A549 (cell line): ENCODE measurements at regions not wholly inside any gene's neighbourhood (a gene's known extent, or its start where the extent isn't known, plus 50 kb on each side); places are given as distances from the start of the nearest gene placed in this dataset.

Experiments
- ATAC-seq, 2 experiments: fragments of 200-7000 bp in 1 of 2; fragments of >200 bp in 1 of 2; cut with Nextera tagmentation in 1 of 2; cut with Tn5 transposase in 1 of 2; 3 replicates each; pipeline versions ENCODE4 v1.8.0 to v1.9.1; 2018 to 2020; ENCODE audit warnings: mild to moderate bottlenecking in 1 of 2, moderate library complexity in 1 of 2
- CTCF ChIA-PET: fragments of 300-600 bp; sonication (Branson Sonifier 250); formaldehyde crosslinking; extraction: SDS; loops from one replicate; lab custom pipeline; 2021; ENCODE audit warnings: antibody characterized with exemption, inconsistent platforms; lab: Yijun Ruan, JAX
- POLR2A ChIA-PET: fragments of 350-600 bp; formaldehyde crosslinking; extraction: SDS; loops from one replicate; lab custom pipeline; 2021; ENCODE audit warnings: antibody characterized with exemption, inconsistent platforms; lab: Yijun Ruan, JAX
- DNase-seq, 2 experiments: peaks; one replicate each; pipeline versions ENCODE4 v3.0.0 to v3.0.0-alpha.2; 2011 to 2016; ENCODE audit warnings: low read depth in 1 of 2, low spot score in 1 of 2
- FAIRE-seq: peaks from 2 replicates; lab custom pipeline; 2011; peaks lifted over from hg19 to GRCh38; lab: Jason Lieb, UNC
- H3K27ac ChIP-seq, 2 experiments: fragments of >200 bp; sonication (Bioruptor Twin); formaldehyde crosslinking; 3 replicates each; pipeline ENCODE4 v1.5.1; 2016 to 2017
- H3K4me1 ChIP-seq: fragments of >200 bp; sonication (Bioruptor Twin); formaldehyde crosslinking; 3 replicates; pipeline ENCODE4 v1.6.1; 2016
- H3K4me2 ChIP-seq: fragments of >200 bp; sonication (Bioruptor Twin); formaldehyde crosslinking; 3 replicates; pipeline ENCODE4 v1.6.1; 2016
- H3K4me3 ChIP-seq: fragments of >200 bp; sonication (Bioruptor Twin); formaldehyde crosslinking; 3 replicates; pipeline ENCODE4 v1.5.1; 2016
- H3K9me3 ChIP-seq: fragments of >200 bp; sonication (Bioruptor Twin); formaldehyde crosslinking; 3 replicates; pipeline ENCODE4 v1.6.1; 2016
- ATOH8 ChIP-seq: fragments of 250-450 bp; sonication (Bioruptor Pico); IDR thresholded peaks from 2 replicates; pipeline ENCODE4 v1.5.0; 2020; ENCODE audit warnings: low read depth, mild to moderate bottlenecking, moderate library complexity
- BHLHE40 ChIP-seq: IDR thresholded peaks from 2 replicates; pipeline ENCODE4 v1.6.1; 2012; ENCODE audit warnings: low read depth, low read length, inconsistent platforms
- CHD2 ChIP-seq: fragments of 150-350 bp; IDR thresholded peaks from 2 replicates; pipeline ENCODE4 v1.6.1; 2014; ENCODE audit warnings: low read length; ENCODE audit not compliant: partially characterized antibody
- CHD4 ChIP-seq: fragments of 200-600 bp; sonication (generic); IDR thresholded peaks from 2 replicates; pipeline ENCODE4 v1.6.1; 2016; ENCODE audit warnings: antibody characterized with exemption, mild to moderate bottlenecking, borderline replicate concordance
- ELK1 ChIP-seq: fragments of 150-350 bp; IDR thresholded peaks from 2 replicates; pipeline ENCODE4 v1.6.1; 2014; ENCODE audit warnings: low read depth, mild to moderate bottlenecking, low read length
- EP300 ChIP-seq, 2 experiments: fragments of >200 bp; sonication (Bioruptor Twin); formaldehyde crosslinking; IDR thresholded peaks; 2 replicates in 1 of 2; 3 replicates in 1 of 2; pipeline ENCODE4 v1.6.1; 2016 to 2017
- FOXS1 ChIP-seq: fragments of 250-450 bp; sonication (Bioruptor Pico); IDR thresholded peaks from 2 replicates; pipeline ENCODE4 v1.5.0; 2020; ENCODE audit warnings: mild to moderate bottlenecking, moderate library complexity
- GATA3 ChIP-seq: IDR thresholded peaks from 2 replicates; pipeline ENCODE4 v1.6.1; 2012; ENCODE audit warnings: borderline replicate concordance
- HOXA7 ChIP-seq: fragments of 250-450 bp; sonication (Bioruptor Pico); IDR thresholded peaks from 2 replicates; pipeline ENCODE4 v1.5.0; 2020; ENCODE audit warnings: mild to moderate bottlenecking, moderate library complexity
- HOXB13 ChIP-seq: fragments of 250-450 bp; sonication (Bioruptor Pico); IDR thresholded peaks from 2 replicates; pipeline ENCODE4 v1.5.0; 2020; ENCODE audit warnings: low read depth, mild to moderate bottlenecking, moderate library complexity
- HOXB5 ChIP-seq: fragments of 250-450 bp; sonication (Bioruptor Pico); IDR thresholded peaks from 2 replicates; pipeline ENCODE4 v1.5.0; 2020; ENCODE audit warnings: mild to moderate bottlenecking, moderate library complexity
- KDM1A ChIP-seq: fragments of 200-600 bp; sonication (generic); IDR thresholded peaks from 2 replicates; pipeline ENCODE4 v1.6.1; 2016; ENCODE audit warnings: low read depth, mild to moderate bottlenecking
- MAX ChIP-seq: IDR thresholded peaks from 2 replicates; pipeline ENCODE4 v1.6.1; 2012
- NPAS2 ChIP-seq: fragments of 250-450 bp; sonication (Bioruptor Pico); IDR thresholded peaks from 2 replicates; pipeline ENCODE4 v1.8.0; 2022; ENCODE audit warnings: mild to moderate bottlenecking, moderate library complexity, borderline replicate concordance
- NR3C1 ChIP-seq: fragments of >200 bp; sonication (Bioruptor Twin); formaldehyde crosslinking; IDR thresholded peaks from 3 replicates; pipeline ENCODE4 v1.6.1; 2017
- PHF8 ChIP-seq: fragments of 200-600 bp; sonication (generic); IDR thresholded peaks from 2 replicates; pipeline ENCODE4 v1.6.1; 2016; ENCODE audit warnings: low read depth, mild to moderate bottlenecking, antibody characterized with exemption, moderate library complexity, borderline replicate concordance
- POLR2A ChIP-seq: IDR thresholded peaks from 2 replicates; pipeline ENCODE4 v1.6.1; 2012; ENCODE audit warnings: mild to moderate bottlenecking, low read length
- POLR2AphosphoS2 ChIP-seq: conservative IDR thresholded peaks from 2 replicates; pipeline ENCODE4 v1.6.1; 2012; ENCODE audit warnings: low read length, improper control_type of control experiment, inconsistent platforms
- RARB ChIP-seq: fragments of 250-450 bp; sonication (Bioruptor Pico); IDR thresholded peaks from 2 replicates; pipeline ENCODE4 v1.8.0; 2021; ENCODE audit warnings: mild to moderate bottlenecking, moderate library complexity
- RCOR1 ChIP-seq: fragments of 150-350 bp; IDR thresholded peaks from 2 replicates; pipeline ENCODE4 v1.6.1; 2014; ENCODE audit warnings: antibody characterized with exemption, low read length, low read depth
- REST ChIP-seq: fragments of 200-600 bp; sonication (generic); IDR thresholded peaks from 2 replicates; pipeline ENCODE4 v1.6.1; 2016; ENCODE audit warnings: antibody characterized with exemption, mild to moderate bottlenecking, moderate library complexity
- RNF2 ChIP-seq: fragments of 200-600 bp; sonication (generic); IDR thresholded peaks from 2 replicates; pipeline ENCODE4 v1.6.1; 2016; ENCODE audit warnings: low read depth, mild to moderate bottlenecking, antibody characterized with exemption, moderate library complexity, borderline replicate concordance
- TP53 ChIP-seq: fragments of 250-450 bp; sonication (Bioruptor Pico); IDR thresholded peaks from 2 replicates; pipeline ENCODE4 v1.5.0; 2021; ENCODE audit warnings: mild to moderate bottlenecking, moderate library complexity
- WGBS: methylation state at CpG from one replicate; pipeline ENCODE4 v1.1.6; 2017; ENCODE audit errors: missing lambda C conversion rate; 5-methylcytosine and 5-hydroxymethylcytosine counted together
- TF ChIP-seq, protein P1 (sequence below): fragments of 450-650 bp; IDR thresholded peaks from 2 replicates; pipeline ENCODE4 v1.6.1; 2014; ENCODE audit warnings: antibody characterized with exemption
- TF ChIP-seq, protein P2 (sequence below): fragments of >200 bp; sonication (Bioruptor Twin); formaldehyde crosslinking; IDR thresholded peaks from 3 replicates; pipeline ENCODE4 v1.6.1; 2016

DNA sequence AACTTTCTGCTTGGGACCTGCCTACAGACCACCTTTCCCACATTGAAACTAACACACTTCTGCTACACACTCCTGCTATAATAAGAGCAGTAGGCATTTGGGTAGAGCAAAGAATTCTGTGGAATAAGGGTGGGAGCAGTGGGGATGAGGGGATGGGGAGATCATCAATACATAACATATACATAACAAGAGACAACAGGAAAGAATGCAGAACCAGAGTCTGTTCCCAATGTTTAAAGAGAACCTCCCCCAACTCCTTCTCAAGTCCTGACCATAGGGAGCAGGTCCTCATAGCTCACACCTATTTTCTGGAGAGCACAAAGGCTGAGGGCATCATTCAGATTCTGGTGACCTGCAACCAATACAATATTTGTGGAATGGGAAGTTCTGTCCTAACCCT is 121.6 kb upstream of the BARHL2 start (continued):
- TF ChIP-seq, protein P1, sequence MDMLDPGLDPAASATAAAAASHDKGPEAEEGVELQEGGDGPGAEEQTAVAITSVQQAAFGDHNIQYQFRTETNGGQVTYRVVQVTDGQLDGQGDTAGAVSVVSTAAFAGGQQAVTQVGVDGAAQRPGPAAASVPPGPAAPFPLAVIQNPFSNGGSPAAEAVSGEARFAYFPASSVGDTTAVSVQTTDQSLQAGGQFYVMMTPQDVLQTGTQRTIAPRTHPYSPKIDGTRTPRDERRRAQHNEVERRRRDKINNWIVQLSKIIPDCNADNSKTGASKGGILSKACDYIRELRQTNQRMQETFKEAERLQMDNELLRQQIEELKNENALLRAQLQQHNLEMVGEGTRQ, result no peak

DNA sequence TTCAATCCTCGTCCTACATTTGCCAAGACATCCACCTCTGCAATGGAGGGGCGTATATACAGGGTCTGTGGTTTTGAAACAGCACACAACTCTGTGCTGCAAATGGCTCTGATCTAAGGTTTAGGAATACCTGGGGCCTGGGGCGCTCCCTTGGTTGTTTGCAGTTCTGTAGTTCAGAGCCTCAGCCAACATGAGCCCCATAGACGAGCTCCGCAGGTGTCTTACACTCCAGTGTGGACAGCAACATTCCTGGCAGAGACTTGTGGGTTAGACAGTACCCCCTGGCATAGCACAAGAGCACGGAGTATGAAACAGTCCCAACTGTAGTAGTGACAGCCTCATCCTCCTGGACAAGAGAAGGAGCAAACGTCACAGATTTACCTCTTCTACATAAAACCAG is 120.3 kb upstream of the BARHL2 start:
- TF ChIP-seq POLR2AphosphoS2, result no peak
- TF ChIP-seq PHF8, result no peak
- TF ChIP-seq BHLHE40, result no peak
- TF ChIP-seq MAX, result no peak
- no peak for TF ChIP-seq REST
- TF ChIP-seq HOXA7 (CRISPR knock-in tag), result no peak
- TF ChIP-seq ELK1, result no peak
- DNase-seq (no peak), FAIRE-seq (no peak), ATAC-seq (no peak)
- ChIA-PET POLR2A (no interaction called here), CTCF (no interaction called here)
- Histone ChIP-seq H3K4me2 (no peak overlapping the region), H3K4me1 (no peaks in the 10 kb centered on the region), H3K27ac (no peak overlapping the region), H3K4me3 (no peak overlapping the region), H3K9me3 (no peaks in the 10 kb centered on the region)
- 88% methylated on average over 7 of the region's 7 CpGs for WGBS

DNA sequence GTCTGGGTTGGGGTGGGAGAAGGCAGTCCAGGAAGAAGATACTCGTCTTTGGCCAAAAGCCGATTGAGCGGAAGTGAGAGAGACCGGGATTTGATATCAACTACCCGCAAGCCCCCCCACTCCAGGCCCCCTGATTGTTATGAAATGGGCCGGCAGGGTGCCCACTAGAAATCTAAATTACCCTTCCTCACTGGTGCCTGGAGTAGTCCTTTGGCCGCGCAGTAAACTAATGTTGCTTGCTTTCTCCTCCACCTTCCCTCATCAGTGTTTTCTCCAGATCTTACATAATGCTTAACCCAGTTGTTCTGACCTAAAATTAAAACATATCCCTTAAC is 119.2 kb upstream of the BARHL2 start:
- POLR2A ChIA-PET, result no interaction called here
- CTCF ChIA-PET, result no interaction called here
- Histone ChIP-seq H3K4me3 (no peak overlapping the region), H3K27ac (no peak overlapping the region), H3K9me3 (no peaks in the 10 kb centered on the region), H3K4me1 (no peaks in the 10 kb centered on the region), H3K4me2 (no peak overlapping the region)
- WGBS, result 98% methylated on average over 7 of the region's 8 CpGs
- DNase-seq (no peak), ATAC-seq (no peak), FAIRE-seq (no peak)
- no peak for TF ChIP-seq NR3C1
- no peak for TF ChIP-seq KDM1A
- no peak for TF ChIP-seq EP300 (IDR thresholded peaks at IDR 0.05)
- no peak for TF ChIP-seq GATA3
- no peak for TF ChIP-seq FOXS1 (CRISPR knock-in tag)
- TF ChIP-seq PHF8, result no peak
- no peak for TF ChIP-seq RNF2
- TF ChIP-seq RARB (CRISPR knock-in tag), result no peak
- TF ChIP-seq NPAS2 (CRISPR knock-in tag), result no peak
- TF ChIP-seq TP53 (CRISPR knock-in tag), result no peak
- TF ChIP-seq POLR2A, result no peak
- no peak for TF ChIP-seq CHD2
- no peak for TF ChIP-seq HOXA7 (CRISPR knock-in tag)
- TF ChIP-seq CHD4, result no peak
- TF ChIP-seq, protein P2, sequence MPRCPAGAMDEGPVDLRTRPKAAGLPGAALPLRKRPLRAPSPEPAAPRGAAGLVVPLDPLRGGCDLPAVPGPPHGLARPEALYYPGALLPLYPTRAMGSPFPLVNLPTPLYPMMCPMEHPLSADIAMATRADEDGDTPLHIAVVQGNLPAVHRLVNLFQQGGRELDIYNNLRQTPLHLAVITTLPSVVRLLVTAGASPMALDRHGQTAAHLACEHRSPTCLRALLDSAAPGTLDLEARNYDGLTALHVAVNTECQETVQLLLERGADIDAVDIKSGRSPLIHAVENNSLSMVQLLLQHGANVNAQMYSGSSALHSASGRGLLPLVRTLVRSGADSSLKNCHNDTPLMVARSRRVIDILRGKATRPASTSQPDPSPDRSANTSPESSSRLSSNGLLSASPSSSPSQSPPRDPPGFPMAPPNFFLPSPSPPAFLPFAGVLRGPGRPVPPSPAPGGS, result no peak
- TF ChIP-seq HOXB13 (CRISPR knock-in tag), result no peak
- TF ChIP-seq HOXB5 (CRISPR knock-in tag), result no peak
- no peak for TF ChIP-seq RCOR1
- TF ChIP-seq ATOH8 (CRISPR knock-in tag), result no peak
